Ovary (tissue), 3 donors: ENCODE measurements at regions not wholly inside any gene's neighbourhood (a gene's known extent, or its start where the extent isn't known, plus 50 kb on each side); places are given as distances from the start of the nearest gene placed in this dataset.

Experiments used
- EP300 ChIP-seq: sonication (generic); formaldehyde crosslinking; IDR thresholded peaks from one replicate; pipeline ENCODE4 v1.6.1; 2017; ENCODE audit warnings: antibody characterized with exemption
- POLR2A ChIP-seq: fragments of 450-650 bp; IDR thresholded peaks from one replicate; pipeline ENCODE4 v1.6.1; 2017; ENCODE audit warnings: antibody characterized with exemption, mild to moderate bottlenecking, moderate library complexity
- TF ChIP-seq, protein P1 (sequence below), 3 donors: fragments of 450-650 bp in 2 of 3; fragments of 200-600 bp in 1 of 3; IDR thresholded peaks; one replicate each; pipeline versions ENCODE4 v1.5.1 to v1.8.0; 2016 to 2022; ENCODE audit warnings: antibody characterized with exemption in 3 of 3, mild to moderate bottlenecking in 1 of 3
- donor health status: DM: no; HTN: no; CAD: no.

DNA sequence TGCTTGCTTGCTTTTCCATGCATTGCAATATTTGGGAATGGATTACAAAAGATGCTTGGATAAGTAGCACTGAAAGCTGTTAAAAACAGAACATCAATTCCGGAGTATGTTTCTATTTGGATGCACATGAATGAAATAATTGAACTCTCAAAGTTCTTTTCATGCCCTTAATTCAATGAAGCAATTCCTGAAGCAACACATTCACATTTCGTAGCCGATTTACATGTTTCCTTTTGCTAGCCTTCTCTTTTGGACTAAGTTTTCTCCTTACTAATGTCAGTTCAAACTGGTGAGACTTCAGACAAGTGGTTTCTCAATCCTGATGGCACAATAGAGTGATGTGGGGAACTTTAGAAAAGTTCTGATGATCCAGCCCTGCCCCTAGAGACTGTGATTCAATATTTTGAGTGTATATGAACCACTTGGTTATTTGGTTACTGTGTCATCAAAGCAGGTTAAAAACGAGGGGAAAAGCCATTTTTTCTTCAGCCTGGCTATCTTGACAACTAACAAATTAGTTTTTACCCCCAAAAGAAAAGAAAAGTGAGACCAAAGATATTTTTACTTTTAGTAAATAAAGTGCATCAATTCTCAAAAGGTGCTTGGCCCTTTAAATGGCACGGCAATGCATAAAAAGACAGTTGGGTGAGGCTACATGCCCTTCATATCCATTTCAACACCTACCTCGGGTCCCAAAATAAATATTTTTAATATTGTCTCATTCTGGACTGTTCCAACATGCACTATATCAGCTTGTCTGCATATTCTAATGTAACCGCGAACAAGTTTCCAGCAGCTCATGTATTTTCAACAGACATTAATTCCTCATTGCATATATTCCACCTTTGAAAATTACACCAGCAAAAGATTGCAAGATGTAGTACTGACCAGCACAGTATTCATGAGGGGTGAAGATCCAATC is 90.1 kb upstream of the RPL34 start:
- TF ChIP-seq POLR2A (no peak), EP300 (no peak)
- TF ChIP-seq, protein P1, sequence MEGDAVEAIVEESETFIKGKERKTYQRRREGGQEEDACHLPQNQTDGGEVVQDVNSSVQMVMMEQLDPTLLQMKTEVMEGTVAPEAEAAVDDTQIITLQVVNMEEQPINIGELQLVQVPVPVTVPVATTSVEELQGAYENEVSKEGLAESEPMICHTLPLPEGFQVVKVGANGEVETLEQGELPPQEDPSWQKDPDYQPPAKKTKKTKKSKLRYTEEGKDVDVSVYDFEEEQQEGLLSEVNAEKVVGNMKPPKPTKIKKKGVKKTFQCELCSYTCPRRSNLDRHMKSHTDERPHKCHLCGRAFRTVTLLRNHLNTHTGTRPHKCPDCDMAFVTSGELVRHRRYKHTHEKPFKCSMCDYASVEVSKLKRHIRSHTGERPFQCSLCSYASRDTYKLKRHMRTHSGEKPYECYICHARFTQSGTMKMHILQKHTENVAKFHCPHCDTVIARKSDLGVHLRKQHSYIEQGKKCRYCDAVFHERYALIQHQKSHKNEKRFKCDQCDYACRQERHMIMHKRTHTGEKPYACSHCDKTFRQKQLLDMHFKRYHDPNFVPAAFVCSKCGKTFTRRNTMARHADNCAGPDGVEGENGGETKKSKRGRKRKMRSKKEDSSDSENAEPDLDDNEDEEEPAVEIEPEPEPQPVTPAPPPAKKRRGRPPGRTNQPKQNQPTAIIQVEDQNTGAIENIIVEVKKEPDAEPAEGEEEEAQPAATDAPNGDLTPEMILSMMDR (IDR thresholded peaks at IDR 0.05): no peak
